ENCODE measurements at regions not wholly inside any gene's neighbourhood (a gene's known extent, or its start where the extent isn't known, plus 50 kb on each side); places are given as distances from the start of the nearest gene placed in this dataset.

DNA sequence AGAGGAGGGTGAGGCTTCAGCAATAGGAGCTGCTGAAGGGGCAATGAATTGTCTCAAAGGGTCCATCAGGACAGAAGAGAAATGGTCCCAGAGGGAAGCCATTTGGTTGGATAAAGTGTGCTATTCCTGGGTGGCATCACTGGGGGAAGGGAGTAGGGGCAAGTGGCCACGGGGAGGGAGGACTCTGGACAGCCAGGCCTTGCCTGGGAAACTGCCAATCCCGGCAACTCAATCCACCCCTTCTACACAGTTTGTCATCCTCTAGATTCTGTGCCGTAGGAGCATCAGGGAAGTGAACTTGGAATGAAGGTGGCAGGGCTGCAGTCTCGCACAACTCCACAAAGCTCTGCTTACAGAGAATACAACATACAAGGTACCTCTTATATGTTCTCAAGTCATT lies 59.5 kb upstream of the RIPOR2 start:
- no peak overlapping the region for H3K27ac ChIP-seq (ENCODE audit: low read length)
- no peaks in the 10 kb centered on the region for H3K27me3 ChIP-seq (ENCODE audit: insufficient read depth, low read length, poor library complexity)
- DNase-seq = no peak
- H3K4me1 ChIP-seq (ENCODE audit: insufficient read depth, low read length) = peaks cover 24% of the 10 kb centered on the region
- H3K9me3 ChIP-seq (ENCODE audit: insufficient read depth, low read length, severe bottlenecking) = no peaks in the 10 kb centered on the region
- ATAC-seq (ENCODE audit: insufficient read depth, low read depth) = no peak
- peaks cover 2% of the 10 kb centered on the region; the same call in 1 of the 2 replicates for H3K79me2 ChIP-seq (ENCODE audit: insufficient read depth, low read length)
- no peak overlapping the region for H3K4me3 ChIP-seq (ENCODE audit: low read depth in 1 of 2, low read length in 2 of 2)
- no peaks in the 10 kb centered on the region; the same call in 1 of the 2 replicates for H3K36me3 ChIP-seq (ENCODE audit: insufficient read depth, low read length)
- no peak overlapping the region for H3K4me2 ChIP-seq (ENCODE audit: insufficient read depth, low read length)
- H2AFZ ChIP-seq (ENCODE audit: low read depth, low read length) = no peak overlapping the region
- no peaks in the 10 kb centered on the region for H4K20me1 ChIP-seq (ENCODE audit: insufficient read depth, low read length)
- no peak overlapping the region for H3K9ac ChIP-seq (ENCODE audit: low read depth, low read length)
- TF ChIP-seq, protein P1, sequence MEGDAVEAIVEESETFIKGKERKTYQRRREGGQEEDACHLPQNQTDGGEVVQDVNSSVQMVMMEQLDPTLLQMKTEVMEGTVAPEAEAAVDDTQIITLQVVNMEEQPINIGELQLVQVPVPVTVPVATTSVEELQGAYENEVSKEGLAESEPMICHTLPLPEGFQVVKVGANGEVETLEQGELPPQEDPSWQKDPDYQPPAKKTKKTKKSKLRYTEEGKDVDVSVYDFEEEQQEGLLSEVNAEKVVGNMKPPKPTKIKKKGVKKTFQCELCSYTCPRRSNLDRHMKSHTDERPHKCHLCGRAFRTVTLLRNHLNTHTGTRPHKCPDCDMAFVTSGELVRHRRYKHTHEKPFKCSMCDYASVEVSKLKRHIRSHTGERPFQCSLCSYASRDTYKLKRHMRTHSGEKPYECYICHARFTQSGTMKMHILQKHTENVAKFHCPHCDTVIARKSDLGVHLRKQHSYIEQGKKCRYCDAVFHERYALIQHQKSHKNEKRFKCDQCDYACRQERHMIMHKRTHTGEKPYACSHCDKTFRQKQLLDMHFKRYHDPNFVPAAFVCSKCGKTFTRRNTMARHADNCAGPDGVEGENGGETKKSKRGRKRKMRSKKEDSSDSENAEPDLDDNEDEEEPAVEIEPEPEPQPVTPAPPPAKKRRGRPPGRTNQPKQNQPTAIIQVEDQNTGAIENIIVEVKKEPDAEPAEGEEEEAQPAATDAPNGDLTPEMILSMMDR (IDR thresholded peaks at IDR 0.05; ENCODE audit: borderline replicate concordance, extremely low read depth, low read length, poor library complexity, severe bottlenecking) = no peak
- no peak for TF ChIP-seq EZH2 (IDR thresholded peaks at IDR 0.05; ENCODE audit: borderline replicate concordance, low read depth, low read length, severe bottlenecking)

DNA sequence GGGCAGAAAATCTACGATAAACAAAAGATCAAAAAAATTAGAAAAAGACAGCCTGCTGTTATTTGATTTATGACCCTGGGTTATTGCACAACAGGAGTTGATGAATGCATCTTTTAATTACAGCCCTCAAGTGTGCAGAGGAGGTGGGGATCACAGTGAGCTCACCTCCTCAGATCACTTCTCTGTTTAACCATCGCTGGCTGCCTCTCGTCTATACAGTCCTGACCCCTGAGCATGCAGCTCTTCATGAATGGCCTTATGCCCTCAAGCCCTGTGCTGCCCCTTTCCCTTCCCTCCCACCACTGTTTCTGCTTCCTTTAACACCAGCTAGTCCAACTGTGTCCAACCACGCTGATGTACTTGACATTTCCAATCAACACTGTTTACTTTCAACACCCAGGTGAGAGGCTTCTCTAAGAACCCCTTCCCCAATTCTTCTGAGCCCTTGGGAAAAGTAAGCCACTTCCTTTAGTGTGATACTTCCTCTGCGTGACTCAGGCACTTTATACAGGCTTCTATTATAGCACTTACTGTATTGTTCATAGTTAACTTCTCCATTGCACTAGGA lies 60.6 kb upstream of the RIPOR2 start:
- Histone ChIP-seq H3K27me3 (ENCODE audit: insufficient read depth, low read length, poor library complexity) (no peaks in the 10 kb centered on the region), H3K79me2 (ENCODE audit: insufficient read depth, low read length) (peaks cover 2% of the 10 kb centered on the region; the same call in 1 of the 2 replicates), H3K4me1 (ENCODE audit: insufficient read depth, low read length) (peaks cover 24% of the 10 kb centered on the region), H3K36me3 (ENCODE audit: insufficient read depth, low read length) (no peaks in the 10 kb centered on the region; the same call in 1 of the 2 replicates), H3K4me3 (ENCODE audit: low read depth in 1 of 2, low read length in 2 of 2) (no peak overlapping the region), H3K4me2 (ENCODE audit: insufficient read depth, low read length) (no peak overlapping the region), H2AFZ (ENCODE audit: low read depth, low read length) (no peak overlapping the region), H3K27ac (ENCODE audit: low read length) (peak overlapping the region; percentile 27; the same call in 1 of the 2 replicates), H4K20me1 (ENCODE audit: insufficient read depth, low read length) (no peaks in the 10 kb centered on the region), H3K9me3 (ENCODE audit: insufficient read depth, low read length, severe bottlenecking) (no peaks in the 10 kb centered on the region), H3K9ac (ENCODE audit: low read depth, low read length) (no peak overlapping the region)
- no peak for TF ChIP-seq EZH2 (IDR thresholded peaks at IDR 0.05; ENCODE audit: borderline replicate concordance, low read depth, low read length, severe bottlenecking)
- TF ChIP-seq, protein P1 (IDR thresholded peaks at IDR 0.05; ENCODE audit: borderline replicate concordance, extremely low read depth, low read length, poor library complexity, severe bottlenecking) = no peak
- peak; percentile 47 for ATAC-seq (ENCODE audit: insufficient read depth, low read depth)
- no peak for DNase-seq

DNA sequence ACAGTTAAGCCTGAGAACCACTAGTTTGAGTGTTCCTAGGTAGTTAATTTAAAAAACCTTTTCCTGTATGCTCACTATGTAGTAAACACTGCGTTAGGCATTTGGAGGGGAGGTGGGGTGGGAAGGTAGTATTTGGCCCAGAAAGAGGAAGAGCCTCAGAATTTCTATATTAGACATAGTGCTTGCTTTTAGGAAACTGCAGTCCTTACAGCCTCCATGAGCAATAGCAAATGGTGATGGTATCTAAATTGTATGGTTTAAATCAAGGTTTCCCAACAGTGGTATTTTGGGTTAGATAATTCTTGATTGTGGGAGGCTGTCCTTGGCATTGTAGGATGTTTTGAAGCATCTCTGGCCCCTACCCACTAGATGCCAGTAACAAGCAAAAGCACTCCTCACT lies 61.5 kb upstream of the RIPOR2 start:
- TF ChIP-seq, protein P1 (IDR thresholded peaks at IDR 0.05; ENCODE audit: borderline replicate concordance, extremely low read depth, low read length, poor library complexity, severe bottlenecking) = no peak
- no peak for TF ChIP-seq EZH2 (IDR thresholded peaks at IDR 0.05; ENCODE audit: borderline replicate concordance, low read depth, low read length, severe bottlenecking)
- Histone ChIP-seq H3K79me2 (ENCODE audit: insufficient read depth, low read length) (peaks cover 3% of the 10 kb centered on the region; the same call in 1 of the 2 replicates), H3K9ac (ENCODE audit: low read depth, low read length) (no peak overlapping the region), H2AFZ (ENCODE audit: low read depth, low read length) (no peak overlapping the region), H3K27me3 (ENCODE audit: insufficient read depth, low read length, poor library complexity) (no peaks in the 10 kb centered on the region), H3K4me1 (ENCODE audit: insufficient read depth, low read length) (peaks cover 19% of the 10 kb centered on the region), H3K4me3 (ENCODE audit: low read depth in 1 of 2, low read length in 2 of 2) (no peak overlapping the region), H3K36me3 (ENCODE audit: insufficient read depth, low read length) (no peaks in the 10 kb centered on the region; the same call in 1 of the 2 replicates), H3K9me3 (ENCODE audit: insufficient read depth, low read length, severe bottlenecking) (no peaks in the 10 kb centered on the region), H4K20me1 (ENCODE audit: insufficient read depth, low read length) (no peaks in the 10 kb centered on the region), H3K27ac (ENCODE audit: low read length) (peak overlapping the region; percentile 13; the same call in 1 of the 2 replicates), H3K4me2 (ENCODE audit: insufficient read depth, low read length) (no peak overlapping the region)
- no peak for DNase-seq
- no peak for ATAC-seq (ENCODE audit: insufficient read depth, low read depth)

Measured in DND-41 (cell line).